NCI-H1694 treated with DMSO at 0.1 percent for 48 hours (cell line): ENCODE measurements at regions not wholly inside any gene's neighbourhood (a gene's known extent, or its start where the extent isn't known, plus 50 kb on each side); places are given as distances from the start of the nearest gene placed in this dataset.

Experiments used
- DNase-seq: peaks from one replicate; lab custom pipeline; 2025; lab: John Stamatoyannopoulos, UW

GRCh38 chr3:30495172-30496065 is 111.0 kb upstream of the TGFBR2 start:
- peak; percentile 23 for DNase-seq

GRCh38 chr3:30496066-30496966 is 110.1 kb upstream of the TGFBR2 start:
- DNase-seq, result no peak

- no peak for DNase-seq
Observed at GRCh38 chr3:30498587-30498967, 107.8 kb upstream of the TGFBR2 start.

- DNase-seq, result no peak
Observed at GRCh38 chr3:30500666-30501399, 105.6 kb upstream of the TGFBR2 start.

- no peak for DNase-seq
Observed at GRCh38 chr3:30501526-30501925, 104.9 kb upstream of the TGFBR2 start.

- no peak for DNase-seq
Observed at GRCh38 chr3:30502051-30502741, 104.2 kb upstream of the TGFBR2 start.

- DNase-seq, result no peak
Observed at GRCh38 chr3:30502742-30503073, 103.7 kb upstream of the TGFBR2 start.

- no peak for DNase-seq
Observed at GRCh38 chr3:30503446-30503845, 103.0 kb upstream of the TGFBR2 start.

GRCh38 chr3:30504939-30505338 is 101.5 kb upstream of the TGFBR2 start:
- no peak for DNase-seq

GRCh38 chr3:30505866-30506520 is 100.4 kb upstream of the TGFBR2 start:
- DNase-seq, result no peak

GRCh38 chr3:30508339-30508738 is 98.1 kb upstream of the TGFBR2 start:
- peak; percentile 3 for DNase-seq

GRCh38 chr3:30510596-30510995 is 95.8 kb upstream of the TGFBR2 start:
- no peak for DNase-seq

- no peak for DNase-seq
Observed at GRCh38 chr3:30511524-30512251, 94.7 kb upstream of the TGFBR2 start.

- DNase-seq, result no peak
Observed at GRCh38 chr3:30512576-30512975, 93.8 kb upstream of the TGFBR2 start.

- DNase-seq, result no peak
Observed at GRCh38 chr3:30513374-30514152, 92.8 kb upstream of the TGFBR2 start.

- peak; percentile 8 for DNase-seq
Observed at GRCh38 chr3:30516238-30516637, 90.2 kb upstream of the TGFBR2 start.

- no peak for DNase-seq
Observed at GRCh38 chr3:30518181-30518864, 88.1 kb upstream of the TGFBR2 start.

GRCh38 chr3:30518872-30519271 is 87.5 kb upstream of the TGFBR2 start:
- no peak for DNase-seq

GRCh38 chr3:30520699-30521098 is 85.7 kb upstream of the TGFBR2 start:
- no peak for DNase-seq
